Neural progenitor cell (in vitro differentiated cells): ENCODE measurements at regions not wholly inside any gene's neighbourhood (a gene's known extent, or its start where the extent isn't known, plus 50 kb on each side); places are given as distances from the start of the nearest gene placed in this dataset.

Source experiments
- DNase-seq: peaks from one replicate; pipeline ENCODE4 v3.0.0-alpha.2; 2016; ENCODE audit warnings: low spot score
- H2AFZ ChIP-seq: fragments of 200-600 bp; sonication (generic); replicated peaks from 2 replicates; pipeline ENCODE4 v1.6.1; 2016; ENCODE audit warnings: antibody characterized with exemption
- H3F3A ChIP-seq: fragments of 200-600 bp; sonication (generic); 2 replicates; pipeline ENCODE4 v1.6.1; 2016; ENCODE audit warnings: antibody characterized with exemption, low read depth
- H3K27ac ChIP-seq: fragments of 200-600 bp; sonication (generic); 2 replicates; pipeline ENCODE4 v1.5.1; 2016; ENCODE audit warnings: mild to moderate bottlenecking
- H3K27me3 ChIP-seq: fragments of 200-600 bp; sonication (generic); 2 replicates; pipeline ENCODE4 v1.6.1; 2016; ENCODE audit warnings: mild to moderate bottlenecking, moderate library complexity
- H3K36me3 ChIP-seq: fragments of 200-600 bp; sonication (generic); 2 replicates; pipeline ENCODE4 v1.5.1; 2016
- H3K4me1 ChIP-seq: fragments of 200-600 bp; sonication (generic); 2 replicates; pipeline ENCODE4 v1.6.1; 2016; ENCODE audit warnings: mixed run types
- H3K4me2 ChIP-seq: fragments of 200-600 bp; sonication (generic); 2 replicates; pipeline ENCODE4 v1.6.1; 2016
- H3K4me3 ChIP-seq: fragments of 200-600 bp; sonication (generic); 2 replicates; pipeline ENCODE4 v1.5.1; 2016
- H3K79me2 ChIP-seq: fragments of 200-600 bp; sonication (generic); 2 replicates; pipeline ENCODE4 v1.6.1; 2016; ENCODE audit warnings: low read depth
- H3K9ac ChIP-seq: fragments of 200-600 bp; sonication (generic); 2 replicates; pipeline ENCODE4 v1.6.1; 2016
- H3K9me3 ChIP-seq: fragments of 200-600 bp; sonication (generic); 2 replicates; pipeline ENCODE4 v1.5.1; 2016; ENCODE audit warnings: low read depth
- H4K20me1 ChIP-seq: fragments of 200-600 bp; sonication (generic); 2 replicates; pipeline ENCODE4 v1.6.1; 2016; ENCODE audit warnings: low read depth
- H3K27ac Mint-ChIP-seq: 3 replicates; pipeline ENCODE4 v1.8.0; 2021; ENCODE audit warnings: mixed read lengths
- H3K27me3 Mint-ChIP-seq: 2 replicates; pipeline ENCODE4 v1.8.0; 2022; ENCODE audit warnings: low read depth, mild to moderate bottlenecking, inconsistent platforms, moderate library complexity, mixed read lengths; ENCODE audit not compliant: insufficient read depth
- H3K36me3 Mint-ChIP-seq: 3 replicates; pipeline ENCODE4 v1.8.0; 2021; ENCODE audit warnings: mixed read lengths
- H3K4me1 Mint-ChIP-seq: 3 replicates; pipeline ENCODE4 v1.8.0; 2021; ENCODE audit warnings: mixed read lengths
- H3K4me3 Mint-ChIP-seq: 3 replicates; pipeline ENCODE4 v1.8.0; 2021; ENCODE audit warnings: mild to moderate bottlenecking, moderate library complexity, mixed read lengths
- H3K9me3 Mint-ChIP-seq: 3 replicates; pipeline ENCODE4 v1.8.0; 2020; ENCODE audit warnings: mixed read lengths
- CTCF ChIP-seq: fragments of 200-600 bp; sonication (generic); IDR thresholded peaks from 2 replicates; pipeline ENCODE4 v1.5.1; 2017; ENCODE audit warnings: antibody characterized with exemption, mild to moderate bottlenecking
- EZH2 ChIP-seq: fragments of 200-600 bp; sonication (generic); IDR thresholded peaks from 2 replicates; pipeline ENCODE4 v1.6.1; 2017; ENCODE audit warnings: antibody characterized with exemption, mild to moderate bottlenecking, moderate library complexity
- EZH2phosphoT487 ChIP-seq: fragments of 200-600 bp; sonication (generic); IDR thresholded peaks from 2 replicates; pipeline ENCODE4 v1.6.1; 2017; ENCODE audit warnings: antibody characterized with exemption

- H3K4me3 Mint-ChIP-seq, result no peak overlapping the region
- H3K4me2 ChIP-seq, result no peak overlapping the region
- no peak overlapping the region for H3K4me3 ChIP-seq
- H3K9me3 Mint-ChIP-seq, result no peaks in the 10 kb centered on the region
- H3K79me2 ChIP-seq, result no peaks in the 10 kb centered on the region
- no peak for DNase-seq
- no peaks in the 10 kb centered on the region for H3K36me3 ChIP-seq
- H3K4me1 ChIP-seq, result no peaks in the 10 kb centered on the region
- H3K4me1 Mint-ChIP-seq, result no peaks in the 10 kb centered on the region
- H3F3A ChIP-seq, result no peaks in the 10 kb centered on the region
- no peak overlapping the region for H3K27ac ChIP-seq
- H3K27me3 ChIP-seq, result no peaks in the 10 kb centered on the region
- H3K9me3 ChIP-seq, result no peaks in the 10 kb centered on the region
- H3K27ac Mint-ChIP-seq, result no peak overlapping the region
- no peaks in the 10 kb centered on the region for H3K36me3 Mint-ChIP-seq
- no peaks in the 10 kb centered on the region for H4K20me1 ChIP-seq
- no peak for TF ChIP-seq CTCF
- TF ChIP-seq EZH2phosphoT487, result no peak
- no peak for TF ChIP-seq EZH2
- H3K27me3 Mint-ChIP-seq, result peaks cover 2% of the 10 kb centered on the region
- H2AFZ ChIP-seq, result no peak overlapping the region
- no peak overlapping the region for H3K9ac ChIP-seq
Measured at GRCh38 chr4:12787261-12787660, 696.9 kb downstream of the RAB28 start.

GRCh38 chr4:12778706-12779105, 705.4 kb downstream of the RAB28 start:
- Mint-ChIP-seq H3K4me3 (no peak overlapping the region), H3K27me3 (no peaks in the 10 kb centered on the region), H3K27ac (no peak overlapping the region), H3K36me3 (no peaks in the 10 kb centered on the region), H3K4me1 (no peaks in the 10 kb centered on the region), H3K9me3 (no peaks in the 10 kb centered on the region)
- Histone ChIP-seq H3K36me3 (no peaks in the 10 kb centered on the region), H4K20me1 (no peaks in the 10 kb centered on the region), H3K27ac (no peak overlapping the region), H3K4me3 (no peak overlapping the region), H3K9ac (no peak overlapping the region), H3K4me2 (no peak overlapping the region), H3K9me3 (no peaks in the 10 kb centered on the region), H3K4me1 (no peaks in the 10 kb centered on the region), H2AFZ (no peak overlapping the region), H3K79me2 (no peaks in the 10 kb centered on the region), H3K27me3 (no peaks in the 10 kb centered on the region), H3F3A (no peaks in the 10 kb centered on the region)
- no peak for TF ChIP-seq EZH2
- TF ChIP-seq EZH2phosphoT487, result no peak
- TF ChIP-seq CTCF, result no peak
- no peak for DNase-seq

GRCh38 chr4:12778191-12778590, 705.9 kb downstream of the RAB28 start:
- Mint-ChIP-seq H3K36me3 (no peaks in the 10 kb centered on the region), H3K27ac (no peak overlapping the region), H3K9me3 (no peaks in the 10 kb centered on the region), H3K4me3 (no peak overlapping the region), H3K27me3 (no peaks in the 10 kb centered on the region), H3K4me1 (no peaks in the 10 kb centered on the region)
- Histone ChIP-seq H3K4me1 (no peaks in the 10 kb centered on the region), H4K20me1 (no peaks in the 10 kb centered on the region), H2AFZ (no peak overlapping the region), H3K4me2 (no peak overlapping the region), H3K27ac (no peak overlapping the region), H3K9ac (no peak overlapping the region), H3K79me2 (no peaks in the 10 kb centered on the region), H3K4me3 (no peak overlapping the region), H3F3A (no peaks in the 10 kb centered on the region), H3K27me3 (no peaks in the 10 kb centered on the region), H3K9me3 (no peaks in the 10 kb centered on the region), H3K36me3 (no peaks in the 10 kb centered on the region)
- TF ChIP-seq EZH2 (no peak), CTCF (no peak), EZH2phosphoT487 (no peak)
- DNase-seq, result no peak

GRCh38 chr4:12770351-12770750, 713.8 kb downstream of the RAB28 start:
- H2AFZ ChIP-seq, result no peak overlapping the region
- H3K9ac ChIP-seq, result no peak overlapping the region
- Mint-ChIP-seq H3K4me1 (peaks cover 10% of the 10 kb centered on the region), H3K4me3 (no peak overlapping the region), H3K27me3 (no peaks in the 10 kb centered on the region), H3K27ac (peak overlapping the region; percentile 44), H3K9me3 (no peaks in the 10 kb centered on the region), H3K36me3 (no peaks in the 10 kb centered on the region)
- no peak for DNase-seq
- H3K9me3 ChIP-seq, result no peaks in the 10 kb centered on the region
- TF ChIP-seq EZH2, result no peak
- TF ChIP-seq EZH2phosphoT487, result no peak
- TF ChIP-seq CTCF, result no peak
- no peaks in the 10 kb centered on the region for H4K20me1 ChIP-seq
- H3K4me3 ChIP-seq, result no peak overlapping the region
- no peaks in the 10 kb centered on the region for H3F3A ChIP-seq
- H3K4me2 ChIP-seq, result no peak overlapping the region
- H3K79me2 ChIP-seq, result no peaks in the 10 kb centered on the region
- no peaks in the 10 kb centered on the region for H3K36me3 ChIP-seq
- no peaks in the 10 kb centered on the region for H3K27me3 ChIP-seq
- H3K4me1 ChIP-seq, result peaks cover 12% of the 10 kb centered on the region
- no peak overlapping the region for H3K27ac ChIP-seq
